Body of pancreas (tissue), 4 donors: ENCODE measurements at regions not wholly inside any gene's neighbourhood (a gene's known extent, or its start where the extent isn't known, plus 50 kb on each side); places are given as distances from the start of the nearest gene placed in this dataset.
A peak's percentile ranks its signal among the peaks of the same experiment; 100 is the strongest.
"Not testable (repeated sequence)": the region's sequence is repeated elsewhere in the genome, so short reads cannot be mapped to it uniquely, and the experiment has no call there.

ENCODE experiments used
- ATAC-seq: fragments of 150-250 bp; one replicate; pipeline ENCODE4 v1.9.1; 2016
- DNase-seq, 4 donors: peaks; one replicate each; pipeline ENCODE4 v3.0.0-alpha.2; 2019
- H3K27ac ChIP-seq, 4 donors: fragments of 200-600 bp; sonication (generic); 1 replicate in 3 of 4; 2 replicates in 1 of 4; pipeline versions ENCODE4 v1.5.1 to v1.6.1; 2016 to 2019; ENCODE audit warnings: mild to moderate bottlenecking in 1 of 4, mixed read lengths in 1 of 4, moderate library complexity in 1 of 4
- H3K27me3 ChIP-seq, 2 donors: fragments of 200-600 bp; sonication (generic); one replicate each; pipeline ENCODE4 v1.6.0; 2016; ENCODE audit warnings: mild to moderate bottlenecking in 1 of 2
- H3K36me3 ChIP-seq, 2 donors: fragments of 200-600 bp; sonication (generic); replicated peaks in 1 of 2; 2 replicates each; pipeline ENCODE4 v1.5.1; 2016; ENCODE audit warnings: low read depth in 2 of 2; ENCODE audit not compliant: insufficient read depth in 1 of 2
- H3K4me1 ChIP-seq: fragments of 200-600 bp; sonication (generic); one replicate; pipeline ENCODE4 v1.6.0; 2016
- H3K4me3 ChIP-seq, 2 donors: fragments of 200-600 bp; sonication (generic); 1 replicate in 1 of 2; 2 replicates in 1 of 2; pipeline ENCODE4 v1.5.1; 2016 to 2019
- H3K9me3 ChIP-seq, 3 donors: fragments of 200-600 bp; sonication (generic); 1 replicate in 2 of 3; 2 replicates in 1 of 3; pipeline ENCODE4 v1.5.1; 2016
- POLR2A ChIP-seq, 3 donors: fragments of 450-650 bp; IDR thresholded peaks; one replicate each; pipeline ENCODE4 v1.6.1; 2016; ENCODE audit warnings: antibody characterized with exemption in 3 of 3, mild to moderate bottlenecking in 2 of 3
- WGBS, 2 donors: methylation state at CpG; one replicate each; pipeline ENCODE4 v1.1.5; 2017; 5-methylcytosine and 5-hydroxymethylcytosine counted together
- intact Hi-C: fragments of 100-400 bp; cut with DNase I; formaldehyde crosslinking; loops from one replicate; pipeline ENCODE4 v1.15.1; 2023
- TF ChIP-seq, protein P1 (sequence below), 7 experiments: fragments of 450-650 bp in 4 of 7; fragments of 200-600 bp in 3 of 7; sonication (generic) in 3 of 7; IDR thresholded peaks; one replicate each; pipeline ENCODE4 v1.5.1; 2016 to 2019; ENCODE audit warnings: antibody characterized with exemption in 7 of 7

- Histone ChIP-seq H3K4me1 (no peaks in the 10 kb centered on the region), H3K9me3 (no peaks in the 10 kb centered on the region), H3K27ac (no peak overlapping the region), H3K4me3 (no peak overlapping the region), H3K36me3 (no peaks in the 10 kb centered on the region), H3K27me3 (no peaks in the 10 kb centered on the region)
- TF ChIP-seq, protein P1, sequence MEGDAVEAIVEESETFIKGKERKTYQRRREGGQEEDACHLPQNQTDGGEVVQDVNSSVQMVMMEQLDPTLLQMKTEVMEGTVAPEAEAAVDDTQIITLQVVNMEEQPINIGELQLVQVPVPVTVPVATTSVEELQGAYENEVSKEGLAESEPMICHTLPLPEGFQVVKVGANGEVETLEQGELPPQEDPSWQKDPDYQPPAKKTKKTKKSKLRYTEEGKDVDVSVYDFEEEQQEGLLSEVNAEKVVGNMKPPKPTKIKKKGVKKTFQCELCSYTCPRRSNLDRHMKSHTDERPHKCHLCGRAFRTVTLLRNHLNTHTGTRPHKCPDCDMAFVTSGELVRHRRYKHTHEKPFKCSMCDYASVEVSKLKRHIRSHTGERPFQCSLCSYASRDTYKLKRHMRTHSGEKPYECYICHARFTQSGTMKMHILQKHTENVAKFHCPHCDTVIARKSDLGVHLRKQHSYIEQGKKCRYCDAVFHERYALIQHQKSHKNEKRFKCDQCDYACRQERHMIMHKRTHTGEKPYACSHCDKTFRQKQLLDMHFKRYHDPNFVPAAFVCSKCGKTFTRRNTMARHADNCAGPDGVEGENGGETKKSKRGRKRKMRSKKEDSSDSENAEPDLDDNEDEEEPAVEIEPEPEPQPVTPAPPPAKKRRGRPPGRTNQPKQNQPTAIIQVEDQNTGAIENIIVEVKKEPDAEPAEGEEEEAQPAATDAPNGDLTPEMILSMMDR (IDR thresholded peaks at IDR 0.05) = no peak
- TF ChIP-seq POLR2A (IDR thresholded peaks at IDR 0.05) = no peak
- WGBS, 2 donors = 0 to 13% methylated on average over 2 of the region's 2 CpGs
- DNase-seq = no peak
- intact Hi-C loops = no loop called here
- no peak for ATAC-seq
These were observed 77.6 kb upstream of the NID2 start for GRCh38 chr14:52146504-52146903.

GRCh38 chr14:52144099-52144498 lies 75.2 kb upstream of the NID2 start:
- DNase-seq, H3K27me3 ChIP-seq, intact Hi-C loops, H3K4me3 ChIP-seq, H3K4me1 ChIP-seq, ATAC-seq, H3K9me3 ChIP-seq, H3K36me3 ChIP-seq, H3K27ac ChIP-seq: not testable (repeated sequence)
- 67 to 70% methylated on average over 2 of the region's 2 CpGs for WGBS, 2 donors

DNA sequence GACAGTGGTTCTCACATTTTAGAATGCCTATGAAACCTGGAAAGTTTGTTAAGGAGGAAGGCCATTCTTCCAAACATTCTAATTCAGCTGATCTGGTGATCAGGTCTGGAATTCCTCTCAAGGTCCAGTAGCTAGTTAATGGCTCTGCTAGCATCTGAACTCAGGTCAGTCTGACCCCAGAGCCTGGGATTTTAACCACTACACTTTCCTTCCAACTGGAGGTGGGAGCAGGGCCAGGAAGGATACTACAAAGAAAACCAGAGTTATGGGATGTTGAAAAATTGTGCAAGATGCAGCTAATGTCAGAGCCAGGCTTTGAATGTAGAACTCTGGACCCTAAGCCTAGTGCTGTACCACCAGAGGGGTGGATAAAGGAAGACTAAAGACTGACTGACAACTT lies 73.6 kb upstream of the NID2 start:
- H3K36me3 ChIP-seq = no peaks in the 10 kb centered on the region
- ATAC-seq (no peak), DNase-seq (no peak)
- H3K9me3 ChIP-seq = no peaks in the 10 kb centered on the region
- no peak overlapping the region for H3K4me3 ChIP-seq
- H3K27ac ChIP-seq = no peak overlapping the region
- no peaks in the 10 kb centered on the region for H3K4me1 ChIP-seq
- H3K27me3 ChIP-seq = no peaks in the 10 kb centered on the region
- intact Hi-C loops = no loop called here
- TF ChIP-seq, protein P1 (IDR thresholded peaks at IDR 0.05) = no peak
- no peak for TF ChIP-seq POLR2A (IDR thresholded peaks at IDR 0.05)

DNA sequence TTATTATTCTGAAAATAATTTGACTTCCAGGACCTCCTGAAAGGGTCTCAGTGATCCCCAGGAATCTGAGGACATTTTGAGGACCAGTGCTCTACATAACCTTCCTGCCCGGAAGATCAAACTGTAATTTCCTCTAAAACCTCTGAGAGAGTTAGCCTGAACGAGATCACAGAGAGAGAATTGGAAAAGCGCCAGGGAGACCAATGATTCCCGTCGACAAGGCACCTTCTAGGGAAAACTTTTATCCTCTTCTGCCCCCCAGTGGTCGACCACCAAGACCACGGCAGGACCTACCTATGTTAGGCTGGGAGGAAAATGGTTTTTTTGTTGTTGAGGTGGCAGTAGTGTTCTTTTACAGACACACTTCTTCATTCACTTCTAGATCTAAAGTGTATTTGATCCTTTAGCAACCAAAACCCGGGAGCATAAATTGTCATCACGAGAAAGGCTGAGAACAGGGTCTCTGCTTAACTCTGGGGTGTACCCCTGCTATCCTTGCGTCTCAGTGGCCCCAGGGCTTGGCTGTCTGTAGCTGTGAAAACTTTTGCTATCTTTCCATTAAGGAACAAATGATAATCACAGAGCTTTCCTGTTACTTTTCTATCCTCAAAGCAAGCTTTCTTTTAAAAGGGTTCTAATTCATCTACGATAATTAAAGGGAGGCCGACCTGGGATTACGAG lies 62.9 kb upstream of the NID2 start:
- H3K4me1 ChIP-seq = peaks cover 5% of the 10 kb centered on the region
- no peak overlapping the region for H3K4me3 ChIP-seq
- H3K36me3 ChIP-seq = no peaks in the 10 kb centered on the region
- DNase-seq (peak; percentile 83 to 90 (median 87)), ATAC-seq (peak; percentile 91)
- peaks cover 0 to 5% (median 0%) of the 10 kb centered on the region in 3 donors for H3K9me3 ChIP-seq
- 29 to 30% methylated on average over 13 of the region's 13 CpGs for WGBS, 2 donors
- H3K27ac ChIP-seq = no peak overlapping the region
- intact Hi-C loops = no loop called here
- H3K27me3 ChIP-seq = no peaks in the 10 kb centered on the region
- TF ChIP-seq, protein P1 (IDR thresholded peaks at IDR 0.05) = peak; percentile 43 to 81 (median 73)
- TF ChIP-seq POLR2A (IDR thresholded peaks at IDR 0.05) = no peak

DNA sequence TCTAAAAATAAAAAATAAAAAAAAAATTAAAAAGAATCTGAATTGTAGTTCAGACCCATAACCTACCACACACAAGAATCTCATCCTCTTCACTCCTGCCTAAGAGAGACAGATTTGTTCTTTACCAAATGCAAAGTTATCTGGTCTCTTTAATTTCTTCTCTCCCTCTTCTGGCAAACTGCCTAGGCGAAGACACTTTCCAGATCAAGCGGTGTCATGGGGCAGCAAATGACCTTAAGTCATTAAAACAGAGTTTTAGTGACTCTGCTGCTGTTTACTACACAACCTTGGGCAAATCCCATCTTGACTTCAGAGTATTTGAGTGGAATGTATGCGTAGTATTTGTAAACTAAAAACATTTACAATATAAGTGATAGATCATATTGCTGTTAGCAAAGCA lies 60.9 kb upstream of the NID2 start:
- DNase-seq (peak in 1 of 4 donors; percentile 20), ATAC-seq (no peak)
- Histone ChIP-seq H3K4me3 (no peak overlapping the region), H3K36me3 (no peaks in the 10 kb centered on the region), H3K4me1 (peaks cover 5% of the 10 kb centered on the region), H3K27ac (no peak overlapping the region), H3K9me3 (no peaks in the 10 kb centered on the region), H3K27me3 (no peaks in the 10 kb centered on the region)
- 72 to 75% methylated on average over 3 of the region's 3 CpGs for WGBS, 2 donors
- TF ChIP-seq, protein P1 (IDR thresholded peaks at IDR 0.05) = no peak
- TF ChIP-seq POLR2A (IDR thresholded peaks at IDR 0.05) = no peak
- intact Hi-C loops = loop anchor here (10.0 kb wide), 1 partner anchor 145 kb away; the partner anchor contains the start of gene RTRAF
